ENCODE measurements at regions not wholly inside any gene's neighbourhood (a gene's known extent, or its start where the extent isn't known, plus 50 kb on each side); places are given as distances from the start of the nearest gene placed in this dataset.

DNA sequence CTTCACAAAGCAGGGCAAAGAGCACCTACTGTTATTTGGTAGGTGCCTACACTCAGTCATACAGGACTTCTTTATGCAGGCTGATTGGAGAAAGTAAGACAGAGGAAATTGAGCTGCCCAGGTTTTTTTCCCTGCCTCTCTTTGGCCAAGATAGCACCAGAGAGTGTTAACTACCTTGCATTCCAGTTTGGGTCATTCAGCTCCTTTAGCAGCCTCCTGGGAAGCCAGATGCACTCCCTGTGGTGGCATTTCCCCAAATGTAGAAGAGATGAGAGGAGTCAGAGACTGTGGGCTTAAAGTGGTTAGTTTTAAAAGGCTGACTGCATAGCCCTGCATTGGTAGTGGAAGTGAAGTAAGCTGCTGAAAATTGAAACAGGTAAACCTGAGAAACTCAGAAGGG is 358.4 kb downstream of the BCKDHB start:
- H3K27ac ChIP-seq, result no peak overlapping the region
- TF ChIP-seq POLR2AphosphoS5 (IDR thresholded peaks at IDR 0.05; ENCODE audit: borderline replicate concordance, low read depth, low read length) (no peak), FOXP2 (optimal IDR thresholded peaks at IDR 0.05; ENCODE audit: control extremely low read depth, extremely low read length, insufficient read depth) (no peak), EZH2 (IDR thresholded peaks at IDR 0.05) (no peak)
- no peak for DNase-seq (ENCODE audit: low read depth, low spot score)
- H3K36me3 ChIP-seq (ENCODE audit: insufficient read depth, low read length), result no peaks in the 10 kb centered on the region
- no peaks in the 10 kb centered on the region for H3K9me3 ChIP-seq (ENCODE audit: low read depth, low read length)
- H3K4me3 ChIP-seq, result no peak overlapping the region
- no peak overlapping the region for H3K9ac ChIP-seq (ENCODE audit: insufficient read length)

DNA sequence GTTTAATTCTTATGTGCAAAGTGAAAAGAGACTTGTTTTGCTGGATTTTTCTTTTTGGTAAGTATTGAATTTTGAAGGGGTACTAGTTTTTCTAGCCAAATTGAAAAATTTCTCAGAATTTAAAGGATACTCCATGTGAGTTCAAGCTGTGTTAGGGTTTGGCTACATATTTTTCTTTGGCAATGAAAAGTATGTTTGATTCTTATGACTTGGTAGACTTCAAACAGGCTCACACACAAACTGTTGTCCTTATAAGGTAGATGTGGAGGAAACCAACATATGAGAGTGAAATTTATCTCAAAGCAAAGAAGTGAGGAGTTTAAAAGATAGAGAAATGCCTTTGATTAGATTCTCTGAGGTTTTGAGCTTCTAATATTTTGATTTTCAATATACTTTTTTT is 356.7 kb downstream of the BCKDHB start:
- DNase-seq (ENCODE audit: low read depth, low spot score), result no peak
- Histone ChIP-seq H3K9me3 (ENCODE audit: low read depth, low read length) (no peaks in the 10 kb centered on the region), H3K9ac (ENCODE audit: insufficient read length) (no peak overlapping the region), H3K36me3 (ENCODE audit: insufficient read depth, low read length) (no peaks in the 10 kb centered on the region), H3K4me3 (no peak overlapping the region), H3K27ac (no peak overlapping the region)
- TF ChIP-seq POLR2AphosphoS5 (IDR thresholded peaks at IDR 0.05; ENCODE audit: borderline replicate concordance, low read depth, low read length) (no peak), FOXP2 (optimal IDR thresholded peaks at IDR 0.05; ENCODE audit: control extremely low read depth, extremely low read length, insufficient read depth) (no peak), EZH2 (IDR thresholded peaks at IDR 0.05) (no peak)

DNA sequence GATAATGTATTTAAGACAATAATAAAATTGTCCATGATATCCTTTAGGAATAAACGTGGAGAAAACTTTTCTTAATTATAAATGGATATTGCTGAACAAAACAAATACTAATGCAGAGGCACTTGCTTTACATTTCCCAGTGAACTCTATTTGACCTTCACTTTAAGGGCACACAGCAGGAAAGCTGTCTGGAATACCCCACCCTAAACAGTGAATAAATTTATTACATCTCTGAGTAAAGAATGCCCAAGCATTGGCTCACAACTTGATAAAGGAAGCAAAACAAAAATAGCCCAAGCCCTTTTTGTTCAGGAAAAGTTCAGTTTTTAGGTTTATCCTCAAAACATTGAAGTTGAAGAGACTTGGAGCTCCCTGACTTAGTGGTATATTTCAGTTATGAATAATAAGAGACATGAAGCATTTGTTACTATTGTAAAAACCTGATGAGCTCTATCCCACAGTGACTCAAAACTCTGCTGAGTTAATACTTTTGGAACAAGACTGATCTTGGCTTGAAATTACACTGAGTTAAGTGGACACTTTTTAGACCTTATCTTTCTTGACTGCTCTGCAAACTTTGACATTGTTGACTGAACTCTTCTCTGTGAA is 353.9 kb downstream of the BCKDHB start:
- H3K9ac ChIP-seq (ENCODE audit: insufficient read length), result no peak overlapping the region
- DNase-seq (ENCODE audit: low read depth, low spot score), result no peak
- no peaks in the 10 kb centered on the region for H3K9me3 ChIP-seq (ENCODE audit: low read depth, low read length)
- H3K4me3 ChIP-seq, result no peak overlapping the region
- H3K36me3 ChIP-seq (ENCODE audit: insufficient read depth, low read length), result no peaks in the 10 kb centered on the region
- no peak overlapping the region for H3K27ac ChIP-seq
- no peak for TF ChIP-seq EZH2 (IDR thresholded peaks at IDR 0.05)
- TF ChIP-seq FOXP2 (optimal IDR thresholded peaks at IDR 0.05; ENCODE audit: control extremely low read depth, extremely low read length, insufficient read depth), result no peak
- TF ChIP-seq POLR2AphosphoS5 (IDR thresholded peaks at IDR 0.05; ENCODE audit: borderline replicate concordance, low read depth, low read length), result no peak

DNA sequence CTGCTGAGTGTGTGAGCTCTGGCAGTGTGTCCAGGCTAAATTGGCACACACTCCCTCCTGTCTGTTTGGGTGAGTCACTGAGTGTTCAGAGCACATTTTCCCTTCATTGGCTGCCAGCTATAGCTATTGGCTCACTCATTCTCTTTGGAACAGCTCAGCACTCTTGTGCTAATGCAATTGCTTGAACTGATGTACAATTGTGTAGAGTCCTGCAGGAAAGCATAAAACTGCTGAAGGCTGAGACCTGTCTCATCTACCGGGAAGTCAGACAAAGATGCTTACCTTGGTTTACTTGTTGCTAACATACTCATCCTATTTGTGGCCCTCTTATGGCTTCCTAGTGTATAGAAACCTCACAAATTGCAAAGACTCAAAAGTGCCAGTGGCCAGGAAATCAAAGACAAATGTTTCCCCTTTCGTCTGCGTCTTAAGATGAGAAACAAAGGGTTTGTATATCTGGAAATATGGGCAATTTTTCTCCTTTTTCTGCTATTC is 351.0 kb downstream of the BCKDHB start:
- TF ChIP-seq FOXP2 (optimal IDR thresholded peaks at IDR 0.05; ENCODE audit: control extremely low read depth, extremely low read length, insufficient read depth) (no peak), EZH2 (IDR thresholded peaks at IDR 0.05) (no peak), POLR2AphosphoS5 (IDR thresholded peaks at IDR 0.05; ENCODE audit: borderline replicate concordance, low read depth, low read length) (no peak)
- no peaks in the 10 kb centered on the region for H3K36me3 ChIP-seq (ENCODE audit: insufficient read depth, low read length)
- no peak overlapping the region for H3K4me3 ChIP-seq
- H3K9ac ChIP-seq (ENCODE audit: insufficient read length), result no peak overlapping the region
- no peak for DNase-seq (ENCODE audit: low read depth, low spot score)
- no peaks in the 10 kb centered on the region for H3K9me3 ChIP-seq (ENCODE audit: low read depth, low read length)
- H3K27ac ChIP-seq, result no peak overlapping the region

DNA sequence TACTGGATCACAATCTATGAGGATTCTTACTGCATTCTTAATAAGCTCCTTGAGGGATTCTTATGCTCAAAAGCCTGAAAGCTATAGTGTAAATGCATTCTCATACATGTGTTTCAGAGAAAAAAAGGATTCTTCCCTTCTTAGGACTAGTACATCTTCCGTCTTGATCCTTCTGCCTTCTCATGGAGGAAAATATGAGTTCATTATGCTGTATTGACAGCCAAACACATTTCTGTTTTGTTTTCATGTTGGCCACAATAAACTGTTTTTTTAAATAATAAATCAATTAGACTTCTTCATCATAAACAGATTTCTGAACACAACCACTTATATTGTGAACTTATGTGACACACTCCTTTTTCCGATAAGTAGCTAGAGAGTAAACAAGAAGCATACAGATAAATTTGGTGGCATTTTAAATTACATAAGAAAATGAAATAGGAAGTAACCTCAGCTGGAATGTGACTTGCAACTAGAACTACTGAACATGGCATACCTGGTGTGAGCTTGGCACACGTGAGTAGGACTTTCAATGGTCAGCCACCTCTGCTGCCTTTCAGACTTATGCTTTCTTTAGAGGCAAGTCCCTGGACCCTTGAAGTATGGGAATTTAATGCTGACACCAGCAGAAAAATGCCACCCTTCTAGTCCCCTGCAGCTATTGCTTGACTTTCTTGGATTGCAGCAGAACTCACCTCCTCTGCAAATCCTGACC is 350.4 kb downstream of the BCKDHB start:
- Histone ChIP-seq H3K9ac (ENCODE audit: insufficient read length) (no peak overlapping the region), H3K36me3 (ENCODE audit: insufficient read depth, low read length) (no peaks in the 10 kb centered on the region), H3K9me3 (ENCODE audit: low read depth, low read length) (no peaks in the 10 kb centered on the region), H3K27ac (no peak overlapping the region), H3K4me3 (no peak overlapping the region)
- TF ChIP-seq EZH2 (IDR thresholded peaks at IDR 0.05), result no peak
- TF ChIP-seq POLR2AphosphoS5 (IDR thresholded peaks at IDR 0.05; ENCODE audit: borderline replicate concordance, low read depth, low read length), result no peak
- TF ChIP-seq FOXP2 (optimal IDR thresholded peaks at IDR 0.05; ENCODE audit: control extremely low read depth, extremely low read length, insufficient read depth), result no peak
- no peak for DNase-seq (ENCODE audit: low read depth, low spot score)

DNA sequence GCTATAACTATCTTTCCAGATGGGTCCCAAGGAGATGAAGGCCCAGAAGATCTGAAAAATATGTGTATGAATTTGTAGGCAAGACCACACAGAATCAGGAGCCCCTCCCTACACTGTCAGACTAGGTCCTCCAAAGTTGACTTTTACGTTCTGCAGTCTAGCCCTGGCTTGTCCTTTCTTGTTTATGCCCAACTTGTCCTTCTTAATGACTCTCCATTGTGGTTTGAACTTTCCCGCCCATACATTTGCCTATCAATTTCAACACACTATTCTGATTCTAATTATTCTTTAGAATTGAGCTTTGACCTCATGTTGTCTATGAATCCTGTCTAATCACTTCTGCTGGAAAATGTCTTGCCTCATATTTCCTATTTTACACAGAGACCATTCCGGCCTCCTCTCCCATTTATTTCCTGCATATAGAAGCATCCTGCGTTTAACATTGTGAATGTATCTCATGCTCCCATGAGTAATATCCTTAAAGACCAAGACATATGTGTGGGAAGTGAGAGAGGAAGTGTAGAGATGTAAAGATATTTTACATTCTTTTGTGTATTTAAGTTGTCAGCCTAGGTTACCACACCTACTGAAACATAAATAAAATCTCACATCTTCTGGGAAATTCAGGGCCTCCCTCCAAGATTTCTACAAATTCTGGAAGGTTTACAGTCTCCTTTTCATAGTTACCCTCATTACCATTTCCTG is 348.3 kb downstream of the BCKDHB start:
- no peak for DNase-seq (ENCODE audit: low read depth, low spot score)
- TF ChIP-seq FOXP2 (optimal IDR thresholded peaks at IDR 0.05; ENCODE audit: control extremely low read depth, extremely low read length, insufficient read depth) (no peak), EZH2 (IDR thresholded peaks at IDR 0.05) (no peak), POLR2AphosphoS5 (IDR thresholded peaks at IDR 0.05; ENCODE audit: borderline replicate concordance, low read depth, low read length) (no peak)
- no peak overlapping the region for H3K9ac ChIP-seq (ENCODE audit: insufficient read length)
- H3K9me3 ChIP-seq (ENCODE audit: low read depth, low read length), result no peaks in the 10 kb centered on the region
- H3K4me3 ChIP-seq, result no peak overlapping the region
- H3K27ac ChIP-seq, result no peak overlapping the region
- no peaks in the 10 kb centered on the region for H3K36me3 ChIP-seq (ENCODE audit: insufficient read depth, low read length)

DNA sequence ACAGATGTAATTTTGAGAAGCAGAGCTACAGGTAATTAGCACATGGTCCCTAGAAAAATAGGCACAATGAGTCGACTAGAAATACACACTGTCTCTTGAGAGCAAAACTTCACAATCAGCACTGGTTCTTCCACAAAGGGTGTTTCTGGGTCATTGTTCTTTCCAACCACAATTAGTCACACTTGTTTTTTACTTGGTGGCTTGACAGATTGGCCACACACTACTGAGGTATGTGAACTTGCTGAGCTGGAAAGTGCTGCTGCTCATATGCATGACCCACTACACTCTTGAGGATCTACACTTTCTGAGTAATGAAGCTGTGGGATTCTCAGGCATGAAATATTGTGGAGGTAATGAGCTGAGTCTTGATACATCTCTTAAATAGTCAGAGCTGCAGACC is 347.7 kb downstream of the BCKDHB start:
- no peak for TF ChIP-seq EZH2 (IDR thresholded peaks at IDR 0.05)
- no peak for TF ChIP-seq POLR2AphosphoS5 (IDR thresholded peaks at IDR 0.05; ENCODE audit: borderline replicate concordance, low read depth, low read length)
- no peak for TF ChIP-seq FOXP2 (optimal IDR thresholded peaks at IDR 0.05; ENCODE audit: control extremely low read depth, extremely low read length, insufficient read depth)
- H3K27ac ChIP-seq, result no peak overlapping the region
- H3K9me3 ChIP-seq (ENCODE audit: low read depth, low read length), result no peaks in the 10 kb centered on the region
- no peak overlapping the region for H3K4me3 ChIP-seq
- H3K9ac ChIP-seq (ENCODE audit: insufficient read length), result no peak overlapping the region
- DNase-seq (ENCODE audit: low read depth, low spot score), result no peak
- no peaks in the 10 kb centered on the region for H3K36me3 ChIP-seq (ENCODE audit: insufficient read depth, low read length)

DNA sequence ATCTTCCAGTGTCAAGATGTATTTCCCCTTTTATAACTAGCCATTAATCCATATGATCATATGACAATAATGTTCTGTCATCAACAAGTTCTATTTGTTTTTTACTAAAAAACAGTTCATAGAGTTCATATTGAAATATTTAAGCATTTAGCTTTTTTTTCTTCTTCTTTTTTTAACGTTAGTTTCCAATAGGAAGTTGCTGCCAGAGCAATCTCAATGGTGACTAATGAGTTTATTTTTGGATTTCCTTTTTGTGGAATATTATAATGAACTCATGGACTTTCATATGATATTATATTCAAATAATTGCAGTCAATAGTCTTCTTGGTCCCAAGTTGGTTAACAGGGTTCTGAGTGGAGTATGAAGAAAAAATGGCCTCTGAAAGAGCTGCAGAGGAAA is 343.3 kb downstream of the BCKDHB start:
- Histone ChIP-seq H3K36me3 (ENCODE audit: insufficient read depth, low read length) (no peaks in the 10 kb centered on the region), H3K27ac (no peak overlapping the region), H3K4me3 (no peak overlapping the region), H3K9me3 (ENCODE audit: low read depth, low read length) (no peaks in the 10 kb centered on the region), H3K9ac (ENCODE audit: insufficient read length) (no peak overlapping the region)
- no peak for DNase-seq (ENCODE audit: low read depth, low spot score)
- TF ChIP-seq EZH2 (IDR thresholded peaks at IDR 0.05), result no peak
- TF ChIP-seq FOXP2 (optimal IDR thresholded peaks at IDR 0.05; ENCODE audit: control extremely low read depth, extremely low read length, insufficient read depth), result no peak
- TF ChIP-seq POLR2AphosphoS5 (IDR thresholded peaks at IDR 0.05; ENCODE audit: borderline replicate concordance, low read depth, low read length), result no peak
